Astrocyte (in vitro differentiated cells and primary cell): ENCODE measurements at regions not wholly inside any gene's neighbourhood (a gene's known extent, or its start where the extent isn't known, plus 50 kb on each side); places are given as distances from the start of the nearest gene placed in this dataset.

Source experiments
- CTCF ChIP-seq: IDR thresholded peaks from 2 replicates; pipeline ENCODE4 v1.5.1; 2011; ENCODE audit warnings: low read depth, mild to moderate bottlenecking, inconsistent platforms, low read length, moderate library complexity; ENCODE audit not compliant: insufficient read depth
- EZH2 ChIP-seq: IDR thresholded peaks from 2 replicates; pipeline ENCODE4 v1.6.1; 2012; ENCODE audit warnings: mild to moderate bottlenecking, low read length, inconsistent platforms; ENCODE audit not compliant: insufficient read depth

GRCh38 chr1:148296511-148296910 is 144.4 kb upstream of the NBPF11 start:
- no peak for TF ChIP-seq CTCF
- TF ChIP-seq EZH2, result no peak
